ENCODE measurements at regions not wholly inside any gene's neighbourhood (a gene's known extent, or its start where the extent isn't known, plus 50 kb on each side); places are given as distances from the start of the nearest gene placed in this dataset.

DNA sequence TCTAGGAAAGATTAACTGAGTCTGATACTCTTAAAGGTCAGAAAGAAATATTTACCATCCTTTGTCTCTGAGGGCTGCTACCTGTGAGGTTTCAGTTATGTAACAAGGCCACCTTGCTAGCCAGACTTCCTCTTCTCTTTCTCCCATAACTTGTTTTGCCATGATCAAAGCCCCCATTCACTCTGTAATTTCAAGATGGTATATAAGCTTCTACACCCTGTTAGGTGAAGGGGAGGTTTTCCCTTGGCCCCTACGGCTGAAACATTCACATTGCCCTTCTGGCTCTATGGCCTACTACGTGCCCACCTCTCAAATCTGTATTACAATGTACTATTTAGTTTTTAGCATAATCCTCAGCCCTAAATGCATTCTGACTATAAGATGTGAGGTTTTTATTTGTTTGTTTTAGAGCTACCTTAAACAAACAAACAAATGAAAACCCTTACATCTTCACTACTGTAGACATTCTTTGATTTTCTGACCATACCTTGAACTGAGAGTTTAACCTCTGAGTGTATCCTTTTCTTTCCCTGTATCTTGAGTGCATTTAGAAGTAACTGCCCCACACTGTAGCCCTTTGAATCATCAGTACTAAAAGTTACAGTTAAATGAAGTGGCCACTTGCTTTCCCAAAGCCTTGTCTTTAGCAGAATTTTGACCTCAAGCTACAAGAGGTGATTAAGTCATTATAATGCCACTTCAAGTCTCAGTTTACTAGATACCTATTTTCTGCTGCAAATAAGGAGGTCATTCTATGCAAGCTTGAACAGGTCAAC lies 332.2 kb downstream of the SOCS6 start:
- TF ChIP-seq EP300 (IDR thresholded peaks at IDR 0.05): no peak
- TF ChIP-seq POLR2A (IDR thresholded peaks at IDR 0.05): no peak
- no peak for TF ChIP-seq CTCF (IDR thresholded peaks at IDR 0.05)

Data from tibial nerve (tissue), 4 donors.